Keratinocyte (primary cell): ENCODE measurements at regions not wholly inside any gene's neighbourhood (a gene's known extent, or its start where the extent isn't known, plus 50 kb on each side); places are given as distances from the start of the nearest gene placed in this dataset.

Experiments
- DNase-seq: peaks from one replicate; pipeline ENCODE4 v3.0.0-alpha.2; 2011; ENCODE audit warnings: low read depth, missing footprints, low spot score
- FAIRE-seq: peaks from 2 replicates; lab custom pipeline; 2011; peaks lifted over from hg19 to GRCh38; lab: Jason Lieb, UNC
- H2AFZ ChIP-seq: 2 replicates; pipeline ENCODE4 v1.6.0; 2012; ENCODE audit warnings: low read length, control low read depth, inconsistent platforms; ENCODE audit not compliant: control insufficient read depth
- H3K27ac ChIP-seq: 2 replicates; pipeline ENCODE4 v1.5.1; 2011; ENCODE audit warnings: low read length; ENCODE audit not compliant: control insufficient read depth, insufficient read depth
- H3K27me3 ChIP-seq: 3 replicates; pipeline ENCODE4 v1.6.0; 2011; ENCODE audit warnings: low read length; ENCODE audit not compliant: control insufficient read depth, insufficient read depth; ENCODE audit errors: extremely low read depth
- H3K36me3 ChIP-seq, 2 experiments: 2 replicates in 1 of 2; 3 replicates in 1 of 2; pipeline ENCODE4 v1.5.1; 2011; ENCODE audit warnings: low read length in 2 of 2, mild to moderate bottlenecking in 1 of 2; ENCODE audit not compliant: control insufficient read depth in 2 of 2, insufficient read depth in 2 of 2; ENCODE audit errors: extremely low read depth in 1 of 2
- H3K4me1 ChIP-seq: 3 replicates; pipeline ENCODE4 v1.5.1; 2011; ENCODE audit warnings: low read length; ENCODE audit not compliant: control insufficient read depth, insufficient read depth; ENCODE audit errors: extremely low read depth
- H3K4me2 ChIP-seq: 3 replicates; pipeline ENCODE4 v1.6.0; 2011; ENCODE audit warnings: low read depth, low read length; ENCODE audit not compliant: control insufficient read depth, insufficient read depth; ENCODE audit errors: extremely low read depth
- H3K4me3 ChIP-seq, 3 experiments: fragments of 200-600 bp in 1 of 3; sonication (generic) in 1 of 3; 2 replicates in 2 of 3; 3 replicates in 1 of 3; pipeline ENCODE4 v1.5.1; 2011 to 2016; ENCODE audit warnings: low read length in 3 of 3, mild to moderate bottlenecking in 3 of 3, control low read depth in 2 of 3, inconsistent platforms in 1 of 3, low read depth in 1 of 3, mixed read lengths in 1 of 3, mixed run types in 1 of 3, moderate library complexity in 1 of 3; ENCODE audit not compliant: control insufficient read depth in 2 of 3, insufficient read depth in 2 of 3; ENCODE audit errors: extremely low read depth in 1 of 3
- H3K79me2 ChIP-seq: 2 replicates; pipeline ENCODE4 v1.6.0; 2012; ENCODE audit warnings: low read length; ENCODE audit not compliant: control insufficient read depth, insufficient read depth
- H3K9ac ChIP-seq: 3 replicates; pipeline ENCODE4 v1.6.0; 2011; ENCODE audit warnings: low read length; ENCODE audit not compliant: control insufficient read depth, insufficient read depth; ENCODE audit errors: extremely low read depth
- H3K9me1 ChIP-seq: 3 replicates; pipeline ENCODE4 v1.6.0; 2011; ENCODE audit warnings: low read length; ENCODE audit not compliant: control insufficient read depth, insufficient read depth; ENCODE audit errors: extremely low read depth
- H3K9me3 ChIP-seq: 2 replicates; pipeline ENCODE4 v1.5.1; 2012; ENCODE audit warnings: low read depth, low read length; ENCODE audit not compliant: control insufficient read depth
- H4K20me1 ChIP-seq: 3 replicates; pipeline ENCODE4 v1.6.0; 2011; ENCODE audit warnings: low read length; ENCODE audit not compliant: control insufficient read depth, insufficient read depth; ENCODE audit errors: extremely low read depth
- CTCF ChIP-seq, 3 experiments: IDR thresholded peaks in 1 of 3; conservative IDR thresholded peaks in 1 of 3; optimal IDR thresholded peaks in 1 of 3; 2 replicates in 2 of 3; 3 replicates in 1 of 3; pipeline versions ENCODE3 to v1.5.1; 2011; ENCODE audit warnings: low read length in 3 of 3, mild to moderate bottlenecking in 3 of 3, moderate library complexity in 2 of 3, control low read depth in 1 of 3, inconsistent platforms in 1 of 3; ENCODE audit not compliant: insufficient read depth in 2 of 3; ENCODE audit errors: extremely low read depth in 1 of 3
- EZH2 ChIP-seq: IDR thresholded peaks from one replicate; pipeline ENCODE4 v1.6.1; 2012; ENCODE audit warnings: inconsistent platforms, mild to moderate bottlenecking, low read length, moderate library complexity
- dilution Hi-C: fragments of 300-500 bp; cut with MboI; formaldehyde crosslinking; loops from one replicate; pipeline ENCODE4 v1.7.0; 2020; ENCODE audit warnings: low sequenced_read_pairs; ENCODE audit not compliant: extremely low pct_ligation_motif_present

- no peak overlapping the region for H3K27ac ChIP-seq
- no peaks in the 10 kb centered on the region for H3K36me3 ChIP-seq
- no peaks in the 10 kb centered on the region for H3K9me1 ChIP-seq
- no peaks in the 10 kb centered on the region for H3K27me3 ChIP-seq
- no peak overlapping the region for H3K4me3 ChIP-seq
- no peak overlapping the region for H3K4me2 ChIP-seq
- H4K20me1 ChIP-seq: no peaks in the 10 kb centered on the region
- H3K4me1 ChIP-seq: no peaks in the 10 kb centered on the region
- no peaks in the 10 kb centered on the region for H3K79me2 ChIP-seq
- H3K9me3 ChIP-seq: no peaks in the 10 kb centered on the region
- H3K9ac ChIP-seq: no peak overlapping the region
- no peak for DNase-seq
- TF ChIP-seq CTCF (optimal IDR thresholded peaks at IDR 0.05 in 1 of 3, IDR thresholded peaks at IDR 0.05 in 1 of 3, conservative IDR thresholded peaks at IDR 0.05 in 1 of 3; ENCODE audit: extremely low read depth in 1 of 3, insufficient read depth in 2 of 3, low read length in 3 of 3) (no peak), EZH2 (no peak)
- dilution Hi-C loops: no loop called here
- H2AFZ ChIP-seq: no peak overlapping the region
- FAIRE-seq: no peak
These were observed 325.4 kb downstream of the PID1 start for GRCh38 chr2:228945710-228946109.

GRCh38 chr2:228942856-228943255 lies 328.2 kb downstream of the PID1 start:
- dilution Hi-C loops: no loop called here

More at GRCh38 chr2:228942856-228943255, 328.2 kb downstream of the PID1 start:
- H3K27me3 ChIP-seq: no peaks in the 10 kb centered on the region
- no peak for DNase-seq
- H3K79me2 ChIP-seq: no peaks in the 10 kb centered on the region
- TF ChIP-seq EZH2 (no peak), CTCF (optimal IDR thresholded peaks at IDR 0.05 in 1 of 3, IDR thresholded peaks at IDR 0.05 in 1 of 3, conservative IDR thresholded peaks at IDR 0.05 in 1 of 3; ENCODE audit: extremely low read depth in 1 of 3, insufficient read depth in 2 of 3, low read length in 3 of 3) (no peak)
- no peaks in the 10 kb centered on the region for H3K9me3 ChIP-seq
- H4K20me1 ChIP-seq: no peaks in the 10 kb centered on the region
- no peak overlapping the region for H3K4me3 ChIP-seq
- no peaks in the 10 kb centered on the region for H3K9me1 ChIP-seq
- no peaks in the 10 kb centered on the region for H3K36me3 ChIP-seq
- no peak overlapping the region for H3K4me2 ChIP-seq
- H2AFZ ChIP-seq: no peak overlapping the region
- H3K4me1 ChIP-seq: no peaks in the 10 kb centered on the region
- no peak for FAIRE-seq
- no peak overlapping the region for H3K9ac ChIP-seq
- H3K27ac ChIP-seq: no peak overlapping the region
